GM23338 (cell line): ENCODE measurements at regions not wholly inside any gene's neighbourhood (a gene's known extent, or its start where the extent isn't known, plus 50 kb on each side); places are given as distances from the start of the nearest gene placed in this dataset.

Source experiments
- ATAC-seq: fragments of 200-7000 bp; cut with Tn5 transposase; 3 replicates; pipeline ENCODE4 v1.9.1; 2020
- DNase-seq: peaks from one replicate; pipeline ENCODE4 v3.0.0-alpha.2; 2015; ENCODE audit warnings: low spot score
- H2AFZ ChIP-seq: fragments of 200-600 bp; sonication (generic); 2 replicates; pipeline ENCODE4 v1.8.0; 2016; ENCODE audit warnings: antibody characterized with exemption, mild to moderate bottlenecking, moderate library complexity
- H3F3A ChIP-seq: fragments of 200-600 bp; sonication (generic); replicated peaks from 2 replicates; pipeline ENCODE4 v1.8.0; 2017; ENCODE audit warnings: antibody characterized with exemption, mixed run types, low read depth
- H3K27ac ChIP-seq: fragments of 200-600 bp; sonication (generic); 2 replicates; pipeline ENCODE4 v1.6.1; 2016; ENCODE audit warnings: low read depth
- H3K27me3 ChIP-seq: fragments of 200-600 bp; sonication (generic); 2 replicates; pipeline ENCODE4 v1.8.0; 2016; ENCODE audit warnings: mild to moderate bottlenecking, mixed run types, moderate library complexity; ENCODE audit not compliant: insufficient read depth
- H3K36me3 ChIP-seq: fragments of 200-600 bp; sonication (generic); 2 replicates; pipeline ENCODE4 v1.8.0; 2016; ENCODE audit warnings: mild to moderate bottlenecking; ENCODE audit not compliant: insufficient read depth
- H3K4me1 ChIP-seq: fragments of 200-600 bp; sonication (generic); 2 replicates; pipeline ENCODE4 v1.8.0; 2016; ENCODE audit warnings: mild to moderate bottlenecking, moderate library complexity; ENCODE audit not compliant: insufficient read depth
- H3K4me2 ChIP-seq: fragments of 200-600 bp; sonication (generic); 2 replicates; pipeline ENCODE4 v1.7.1; 2017; ENCODE audit warnings: mixed run types
- H3K4me3 ChIP-seq: fragments of 200-600 bp; sonication (generic); 2 replicates; pipeline ENCODE4 v1.6.1; 2016; ENCODE audit warnings: mixed run types
- H3K79me2 ChIP-seq: fragments of 200-600 bp; sonication (generic); replicated peaks from 2 replicates; pipeline ENCODE4 v1.8.0; 2017; ENCODE audit warnings: mild to moderate bottlenecking; ENCODE audit not compliant: insufficient read depth
- H3K9me2 ChIP-seq: fragments of 200-600 bp; sonication (generic); 2 replicates; pipeline ENCODE4 v1.8.0; 2017; ENCODE audit not compliant: insufficient read depth
- H4K20me1 ChIP-seq: fragments of 200-600 bp; sonication (generic); replicated peaks from 2 replicates; pipeline ENCODE4 v1.8.0; 2017; ENCODE audit warnings: mild to moderate bottlenecking; ENCODE audit not compliant: insufficient read depth
- H3K27ac Mint-ChIP-seq: 2 replicates; pipeline ENCODE4 v1.8.0; 2020; ENCODE audit warnings: inconsistent platforms, mild to moderate bottlenecking, moderate library complexity, mixed read lengths
- H3K27me3 Mint-ChIP-seq: 3 replicates; pipeline ENCODE4 v1.8.0; 2022; ENCODE audit warnings: low read depth, mild to moderate bottlenecking, moderate library complexity, mixed read lengths, inconsistent platforms; ENCODE audit not compliant: insufficient read depth, poor library complexity
- H3K36me3 Mint-ChIP-seq: 3 replicates; pipeline ENCODE4 v1.8.0; 2021; ENCODE audit warnings: low read depth, mild to moderate bottlenecking, inconsistent platforms, moderate library complexity, mixed read lengths
- H3K4me1 Mint-ChIP-seq: 3 replicates; pipeline ENCODE4 v1.8.0; 2020; ENCODE audit warnings: mild to moderate bottlenecking, inconsistent platforms, mixed read lengths
- H3K4me3 Mint-ChIP-seq: 3 replicates; pipeline ENCODE4 v1.8.0; 2021; ENCODE audit warnings: moderate library complexity, mild to moderate bottlenecking, inconsistent platforms, mixed read lengths
- H3K9me3 Mint-ChIP-seq: 3 replicates; pipeline ENCODE4 v1.8.0; 2020; ENCODE audit warnings: moderate library complexity, mild to moderate bottlenecking, inconsistent platforms, mixed read lengths
- CREB1 ChIP-seq: fragments of 250-450 bp; sonication (Bioruptor Pico); IDR thresholded peaks from 2 replicates; pipeline ENCODE4 v1.5.0; 2020; ENCODE audit warnings: low read depth, mild to moderate bottlenecking, moderate library complexity
- CTCF ChIP-seq, 2 experiments: fragments of 200-600 bp in 1 of 2; sonication (generic) in 1 of 2; conservative IDR thresholded peaks; 2 replicates each; pipeline versions ENCODE4 v1.5.1 to v1.6.1; 2016 to 2017; ENCODE audit warnings: antibody characterized with exemption in 2 of 2, low read depth in 2 of 2, mild to moderate bottlenecking in 2 of 2, moderate library complexity in 1 of 2
- ETS1 ChIP-seq: IDR thresholded peaks from 2 replicates; pipeline ENCODE4 v1.6.1; 2016; ENCODE audit warnings: antibody characterized with exemption
- EZH2 ChIP-seq: fragments of 200-600 bp; sonication (generic); IDR thresholded peaks from one replicate; pipeline ENCODE4 v1.8.0; 2017; ENCODE audit warnings: antibody characterized with exemption, mild to moderate bottlenecking, low read depth; ENCODE audit not compliant: unreplicated experiment
- EZH2phosphoT487 ChIP-seq: fragments of 200-600 bp; sonication (generic); IDR thresholded peaks from one replicate; pipeline ENCODE4 v1.8.1; 2018; ENCODE audit warnings: antibody characterized with exemption; ENCODE audit not compliant: unreplicated experiment
- NANOG ChIP-seq: IDR thresholded peaks from 2 replicates; pipeline ENCODE4 v1.6.1; 2016; ENCODE audit warnings: antibody characterized with exemption, borderline replicate concordance
- POLR2AphosphoS5 ChIP-seq: IDR thresholded peaks from 2 replicates; pipeline ENCODE4 v1.6.1; 2016; ENCODE audit warnings: antibody characterized with exemption, low read depth
- REST ChIP-seq: IDR thresholded peaks from one replicate; pipeline ENCODE4 v1.6.1; 2018; ENCODE audit warnings: antibody characterized with exemption; ENCODE audit not compliant: unreplicated experiment
- STAT1 ChIP-seq: IDR thresholded peaks from one replicate; pipeline ENCODE4 v1.6.1; 2016; ENCODE audit warnings: antibody characterized with exemption; ENCODE audit not compliant: unreplicated experiment
- ZNF114 ChIP-seq: fragments of 250-450 bp; sonication (Bioruptor Pico); IDR thresholded peaks from 2 replicates; pipeline ENCODE4 v1.5.0; 2020; ENCODE audit warnings: mild to moderate bottlenecking, moderate library complexity
- ZNF331 ChIP-seq: fragments of 250-450 bp; sonication (Bioruptor Pico); IDR thresholded peaks from 2 replicates; pipeline ENCODE4 v1.5.0; 2020; ENCODE audit warnings: low read depth, mild to moderate bottlenecking, moderate library complexity
- ZNF462 ChIP-seq: fragments of 250-450 bp; sonication (Bioruptor Pico); IDR thresholded peaks from 2 replicates; pipeline ENCODE4 v1.5.0; 2020; ENCODE audit warnings: mild to moderate bottlenecking, moderate library complexity

GRCh38 chr7:91462316-91462715 is 198.1 kb downstream of the FZD1 start:
- Mint-ChIP-seq H3K4me3 (no peak overlapping the region), H3K9me3 (peaks cover 4% of the 10 kb centered on the region; the same call in 2 of the 3 replicates), H3K4me1 (no peaks in the 10 kb centered on the region), H3K27me3 (no peaks in the 10 kb centered on the region), H3K27ac (no peak overlapping the region), H3K36me3 (peaks cover 3% of the 10 kb centered on the region; the same call in 2 of the 3 replicates)
- Histone ChIP-seq H3K4me2 (no peak overlapping the region), H3K9me2 (no peaks in the 10 kb centered on the region; the same call in 1 of the 2 replicates), H3K4me3 (no peak overlapping the region), H3K27me3 (no peaks in the 10 kb centered on the region), H3K79me2 (no peaks in the 10 kb centered on the region), H4K20me1 (no peaks in the 10 kb centered on the region), H3K36me3 (no peaks in the 10 kb centered on the region), H3F3A (no peaks in the 10 kb centered on the region), H2AFZ (no peak overlapping the region), H3K4me1 (no peaks in the 10 kb centered on the region), H3K27ac (no peak overlapping the region)
- TF ChIP-seq CREB1 (CRISPR knock-in tag) (no peak), REST (no peak), POLR2AphosphoS5 (no peak), ZNF114 (CRISPR knock-in tag) (no peak), STAT1 (no peak), ZNF462 (CRISPR knock-in tag) (no peak), ETS1 (no peak), ZNF331 (CRISPR knock-in tag) (no peak), EZH2phosphoT487 (no peak), NANOG (no peak), EZH2 (no peak), CTCF (conservative IDR thresholded peaks at IDR 0.05; ENCODE audit: low read depth in 2 of 2) (no peak)
- DNase-seq (no peak), ATAC-seq (no peak)
